ENCODE measurements at regions not wholly inside any gene's neighbourhood (a gene's known extent, or its start where the extent isn't known, plus 50 kb on each side); places are given as distances from the start of the nearest gene placed in this dataset.

DNA sequence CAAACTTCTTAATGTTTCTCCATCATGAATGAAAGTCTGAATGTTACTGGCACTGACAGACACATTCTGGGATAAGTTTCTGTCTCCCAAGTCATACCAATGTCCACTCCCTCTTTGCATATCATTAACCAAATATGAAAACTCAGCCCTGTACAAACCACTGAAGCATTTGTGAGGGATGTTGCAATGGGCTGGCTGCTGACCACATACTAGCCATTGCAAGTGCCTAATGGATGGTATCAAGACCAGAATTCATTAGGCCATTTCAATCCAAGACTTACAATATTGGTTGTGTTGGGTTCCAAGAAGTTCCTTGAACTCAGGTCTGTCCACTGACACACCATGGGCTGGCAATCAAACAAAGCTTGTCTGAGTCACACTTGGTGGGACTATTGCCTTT, 73.8 kb downstream of the CBLN2 start:
- DNase-seq (ENCODE audit: low spot score): no peak

DNA sequence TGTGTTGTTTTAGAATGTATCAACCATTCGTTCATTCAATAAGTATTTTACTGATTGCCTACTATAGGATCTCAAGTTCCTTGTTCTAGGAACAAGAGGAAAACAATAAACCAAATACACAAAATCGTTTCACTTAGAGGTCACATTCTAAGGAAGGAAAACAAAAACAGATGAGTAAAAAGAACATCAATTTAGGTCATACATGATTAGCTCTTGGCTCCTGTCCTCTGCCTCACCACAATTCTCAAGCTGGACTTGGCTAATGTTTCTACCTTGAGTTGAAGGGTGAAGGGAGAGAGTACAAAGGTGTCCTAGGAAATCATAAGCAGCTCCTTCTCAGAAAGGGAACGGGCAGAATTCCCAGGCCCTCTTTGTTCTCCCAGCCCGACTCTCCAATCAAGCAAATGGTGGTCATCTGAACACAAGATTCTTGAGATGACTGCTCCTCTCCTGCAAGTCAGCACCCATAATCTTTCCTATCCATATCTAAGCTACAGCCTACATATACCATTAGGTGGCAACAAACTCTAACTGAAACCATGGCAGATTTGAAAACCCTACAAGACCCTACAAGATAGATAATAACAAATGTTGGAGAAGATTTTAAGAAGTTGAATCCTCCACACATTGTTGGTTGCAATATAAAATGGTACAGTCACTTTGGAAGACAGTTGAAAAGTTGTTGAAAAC, 76.0 kb downstream of the CBLN2 start:
- no peak for DNase-seq (ENCODE audit: low spot score)

DNA sequence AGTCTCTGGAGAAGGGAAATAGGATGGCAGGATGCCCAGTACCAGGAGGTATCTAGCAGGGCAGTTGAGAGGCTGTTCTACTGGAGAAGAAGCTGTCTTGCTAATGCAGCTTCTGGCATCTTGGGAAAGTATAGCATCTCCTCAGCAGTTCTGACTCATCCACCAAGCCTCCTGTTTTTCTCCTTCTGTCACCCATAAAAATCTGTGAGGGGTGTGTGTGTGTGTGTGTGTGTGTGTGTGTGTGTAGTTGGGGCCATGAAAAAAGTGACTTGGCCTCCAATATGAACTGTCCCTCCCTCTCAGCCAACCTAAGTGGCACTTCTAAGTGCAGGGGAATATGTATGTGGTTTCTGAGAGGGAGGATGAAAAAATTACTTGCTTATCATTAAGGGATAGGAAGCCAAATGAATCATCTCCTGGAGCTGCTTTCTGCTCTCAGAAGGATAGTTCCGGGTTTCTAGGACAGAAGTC, 83.9 kb downstream of the CBLN2 start:
- DNase-seq (ENCODE audit: low spot score): no peak

DNA sequence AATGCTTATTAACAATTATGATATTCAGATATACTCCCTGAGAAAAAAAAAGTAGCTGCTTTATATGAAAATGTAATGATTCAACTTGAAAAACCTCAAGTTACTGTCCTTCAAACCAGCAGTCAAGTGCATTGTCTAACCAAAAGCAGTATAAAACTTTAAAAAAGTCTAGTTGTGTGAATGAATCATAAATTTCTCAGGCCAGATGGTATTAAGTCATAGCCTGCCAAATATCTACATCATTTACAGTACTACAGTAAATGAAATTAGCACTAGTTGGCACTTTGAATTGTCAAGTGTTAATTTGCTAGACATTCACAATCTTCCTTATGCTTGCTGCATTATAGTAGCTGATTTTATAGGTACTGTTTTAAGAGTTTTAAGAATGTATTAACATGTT, 85.9 kb downstream of the CBLN2 start:
- no peak for DNase-seq (ENCODE audit: low spot score)

DNA sequence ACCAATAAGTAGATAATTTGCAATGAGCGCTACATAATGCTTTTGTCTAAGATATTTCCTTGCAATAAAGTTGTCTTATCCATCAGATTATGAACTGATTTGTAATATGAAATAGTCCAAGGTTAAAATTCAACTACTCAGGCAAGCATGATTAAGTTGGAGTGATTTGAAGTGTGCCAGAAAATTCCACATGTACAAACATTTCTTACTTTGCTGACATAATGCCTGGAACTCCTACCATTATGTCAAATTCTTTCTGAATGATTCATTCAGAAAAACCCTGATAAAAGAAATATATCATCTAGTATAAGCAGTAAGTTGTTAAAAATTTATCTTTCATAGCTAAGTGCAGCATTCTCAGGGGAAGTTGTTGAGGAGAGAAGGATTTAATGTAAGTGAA, 87.3 kb downstream of the CBLN2 start:
- no peak for DNase-seq (ENCODE audit: low spot score)

DNA sequence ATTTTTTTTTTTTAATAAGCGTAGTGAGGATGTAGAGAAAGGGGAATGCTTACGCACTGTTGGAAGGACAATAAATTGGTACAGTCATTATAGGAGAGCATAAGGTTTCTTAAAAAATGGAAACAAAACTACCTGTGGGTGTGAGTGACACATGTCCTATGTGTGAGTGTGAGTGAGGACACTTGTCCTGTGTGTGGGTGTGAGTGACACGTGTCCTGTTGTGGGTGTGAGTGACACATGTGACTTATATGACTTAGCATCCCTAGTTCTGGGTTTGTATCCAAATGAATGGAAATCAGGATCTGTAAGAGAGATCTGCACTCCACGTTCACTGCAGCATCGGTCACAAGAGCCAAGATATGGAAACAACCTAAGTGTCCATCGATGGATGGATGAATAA, 91.8 kb downstream of the CBLN2 start:
- no peak for DNase-seq (ENCODE audit: low spot score)

DNA sequence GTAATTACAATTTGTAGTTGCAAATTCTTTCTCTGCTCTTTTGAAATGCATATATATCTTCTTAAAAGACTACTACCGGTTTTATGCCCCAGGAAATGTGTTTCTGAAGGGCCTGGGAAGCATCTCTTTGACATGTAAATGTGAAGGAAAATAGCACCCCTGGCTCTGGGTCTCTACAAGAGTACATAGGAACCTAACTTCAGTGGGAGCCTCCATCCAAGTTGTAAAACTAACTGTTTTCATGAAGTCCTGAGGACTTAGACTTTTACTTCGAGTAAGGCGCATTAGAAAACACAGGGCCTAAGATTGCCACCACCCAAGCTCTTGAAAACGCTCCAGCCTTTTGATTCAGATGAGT, 99.4 kb downstream of the CBLN2 start:
- no peak for DNase-seq (ENCODE audit: low spot score)

DNA sequence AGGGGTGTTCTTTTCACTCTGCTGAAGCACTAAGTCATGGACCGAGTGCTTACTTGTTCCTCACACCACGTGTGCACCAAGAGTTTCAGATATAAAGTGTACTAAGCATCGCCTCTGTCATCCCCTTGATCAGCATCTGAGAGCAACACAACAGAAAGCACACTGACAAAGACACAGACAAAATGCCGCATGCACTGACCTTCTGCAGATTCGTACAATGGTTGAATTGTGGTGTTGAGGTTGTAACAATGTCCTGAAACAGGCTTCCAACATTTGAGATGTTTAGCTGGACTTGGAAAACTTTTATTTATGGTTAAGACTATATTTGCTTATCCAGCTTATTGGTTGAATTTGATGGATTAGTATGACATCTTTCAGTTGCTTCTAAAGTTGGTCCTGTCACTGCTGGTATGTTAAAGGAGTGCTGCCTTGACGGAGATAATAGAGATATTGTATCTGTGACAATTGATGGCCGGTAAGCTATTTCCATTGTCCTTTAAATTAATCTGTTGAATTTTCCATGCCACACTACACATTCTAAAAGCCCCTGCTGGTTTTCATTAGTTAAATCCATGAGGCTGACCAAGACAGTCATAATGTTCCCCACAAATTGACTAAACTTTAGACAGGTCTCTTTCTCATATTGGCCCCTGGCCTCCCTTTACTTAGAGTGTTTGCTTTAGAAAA, 99.9 kb downstream of the CBLN2 start:
- DNase-seq (ENCODE audit: low spot score): no peak

DNA sequence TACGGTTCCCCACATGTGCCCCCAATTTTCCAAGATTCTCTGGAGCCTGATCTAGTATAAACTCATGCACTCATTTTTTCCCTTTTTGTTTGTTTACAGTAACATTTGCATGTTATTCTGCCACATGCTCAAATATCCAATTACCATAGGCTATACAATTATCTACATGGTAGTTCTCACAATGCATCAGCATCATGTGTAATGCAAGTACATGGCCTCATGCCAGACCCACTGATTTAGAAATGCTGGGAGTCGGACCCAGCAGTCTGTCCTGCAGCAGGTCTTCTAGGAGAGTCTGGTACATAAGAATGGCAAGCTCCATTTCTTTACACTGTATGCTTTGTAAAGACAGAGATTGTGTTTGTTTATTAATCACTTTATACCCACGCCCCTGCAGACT, 107.7 kb downstream of the CBLN2 start:
- DNase-seq (ENCODE audit: low spot score): no peak

DNA sequence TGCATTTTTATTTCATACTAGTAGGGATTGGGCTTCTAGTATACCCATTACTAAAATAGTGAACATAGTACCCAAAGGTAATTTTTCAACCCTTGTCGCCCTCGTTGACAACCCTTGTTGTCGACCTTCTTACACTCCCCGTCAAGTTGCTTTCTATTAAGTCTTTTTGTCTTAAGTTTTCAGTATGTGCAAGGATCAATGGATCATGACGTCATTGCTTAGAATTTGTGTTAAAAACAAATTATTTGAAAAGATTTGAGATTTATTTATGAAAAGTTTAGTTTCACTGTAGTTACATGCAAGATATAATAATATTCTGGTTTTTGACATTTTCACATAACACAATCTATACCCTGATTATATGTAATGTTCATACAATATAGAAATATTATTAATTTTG, 110.4 kb downstream of the CBLN2 start:
- DNase-seq (ENCODE audit: low spot score): no peak

DNA sequence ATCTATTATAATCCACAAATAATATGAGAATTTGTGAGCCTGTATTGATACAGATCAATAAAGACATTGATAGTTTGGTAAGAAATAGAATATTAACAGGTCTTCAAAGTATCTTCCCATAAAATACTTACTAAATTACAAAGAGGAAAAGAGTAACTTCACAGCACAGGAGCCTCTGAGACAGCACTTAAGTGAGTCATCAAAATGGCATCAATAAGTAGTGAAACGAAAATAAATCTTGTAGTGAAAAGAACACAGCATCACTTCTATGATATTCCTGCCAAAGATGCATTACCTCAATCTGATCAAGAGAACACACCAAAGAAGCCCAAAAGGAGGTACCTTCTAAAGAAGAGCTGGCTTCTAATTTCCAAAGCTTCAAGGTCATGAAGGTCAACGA, 116.4 kb downstream of the CBLN2 start:
- DNase-seq (ENCODE audit: low spot score): no peak

DNA sequence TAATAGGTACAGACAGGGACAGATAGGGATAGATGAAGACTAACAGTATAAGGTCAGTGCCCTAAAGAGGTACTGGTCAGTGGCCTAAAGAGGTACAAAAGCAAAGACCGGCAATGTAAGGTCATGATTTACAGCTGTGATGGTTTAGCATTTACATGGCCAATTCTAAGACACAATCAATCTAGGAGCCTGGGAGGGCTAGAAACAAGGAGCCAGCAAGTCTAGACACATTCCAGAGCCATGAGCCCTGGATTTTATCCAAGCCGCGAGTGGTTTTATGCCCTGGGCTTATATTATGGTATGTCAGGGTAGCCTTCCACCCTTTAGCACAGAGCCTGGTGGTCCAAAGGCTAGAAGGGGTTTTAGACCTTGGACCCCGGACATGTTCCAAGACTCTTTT, 124.2 kb downstream of the CBLN2 start:
- no peak for DNase-seq (ENCODE audit: low spot score)

DNA sequence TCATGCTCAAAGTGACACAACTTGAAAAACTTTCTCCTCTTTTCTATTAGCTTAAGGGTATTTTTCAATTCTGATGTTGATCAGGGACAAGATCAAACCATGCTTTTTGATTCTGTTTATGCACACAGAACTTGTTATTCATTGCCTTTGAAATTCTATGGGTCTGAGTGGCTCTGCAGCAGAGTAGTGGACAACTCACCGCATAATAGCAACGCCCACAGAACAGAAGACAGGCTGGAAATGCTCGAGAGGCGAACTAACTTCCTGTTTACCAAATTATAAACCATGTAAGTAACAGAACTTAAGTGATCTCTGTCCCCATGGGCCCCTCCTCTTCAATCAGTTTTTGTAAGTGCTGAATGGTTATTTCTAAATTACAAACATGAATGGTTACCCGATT, 131.2 kb downstream of the CBLN2 start:
- no peak for DNase-seq (ENCODE audit: low spot score)

DNA sequence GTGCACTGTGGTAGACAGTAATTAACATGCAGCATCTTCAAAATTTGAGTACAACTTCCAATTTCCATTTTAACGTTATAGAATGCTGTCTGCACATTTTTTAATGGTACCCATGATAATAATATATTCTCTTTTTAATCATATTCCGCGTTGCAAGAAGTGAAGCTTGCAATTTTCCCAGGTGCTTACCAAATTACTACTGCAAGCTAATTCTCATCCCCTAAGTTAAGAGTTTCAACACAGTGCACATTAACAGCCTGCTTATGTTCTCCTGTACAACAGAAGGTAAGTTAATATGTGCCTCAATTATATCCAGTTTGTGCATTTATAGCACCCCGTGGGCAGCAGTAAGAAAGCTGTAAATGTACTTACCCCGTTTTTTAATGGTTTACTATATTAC, 132.9 kb downstream of the CBLN2 start:
- no peak for DNase-seq (ENCODE audit: low spot score)

DNA sequence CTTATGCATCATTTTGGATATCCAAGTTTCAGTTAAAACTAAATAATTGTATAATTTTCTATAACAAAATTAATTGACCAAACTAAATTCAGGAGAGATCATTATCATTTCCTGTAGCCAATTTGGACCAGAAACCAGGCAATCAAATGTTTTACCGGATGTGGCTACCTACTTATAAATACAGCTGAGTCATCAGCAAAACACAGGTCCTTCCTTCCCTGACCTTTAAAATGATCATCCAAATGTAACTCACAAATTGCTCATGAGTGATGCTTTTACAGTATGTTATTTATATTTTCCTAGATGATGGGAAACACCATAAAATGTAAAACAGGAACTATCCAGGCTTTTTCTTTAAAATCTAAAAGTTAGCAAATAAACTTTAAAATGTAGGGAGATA, 133.7 kb downstream of the CBLN2 start:
- no peak for DNase-seq (ENCODE audit: low spot score)

DNA sequence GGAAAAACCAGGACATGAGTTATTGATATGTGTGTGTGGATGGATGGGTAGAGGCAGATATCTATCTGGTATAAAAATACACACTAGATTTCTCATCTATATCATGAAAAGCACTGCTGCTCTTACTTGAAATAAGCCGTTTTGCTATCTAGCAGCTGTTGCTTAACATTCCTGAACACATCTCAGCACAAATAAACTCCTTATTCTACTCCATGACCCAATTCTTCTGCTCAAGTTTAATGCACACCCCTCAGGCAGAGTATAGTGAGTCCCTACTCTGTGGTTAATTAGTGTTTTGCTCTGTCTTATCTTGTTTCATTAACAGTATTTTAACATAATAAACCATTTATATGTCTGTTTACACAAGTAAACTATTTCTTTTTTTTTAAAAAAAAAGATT, 134.2 kb downstream of the CBLN2 start:
- DNase-seq (ENCODE audit: low spot score): no peak

DNA sequence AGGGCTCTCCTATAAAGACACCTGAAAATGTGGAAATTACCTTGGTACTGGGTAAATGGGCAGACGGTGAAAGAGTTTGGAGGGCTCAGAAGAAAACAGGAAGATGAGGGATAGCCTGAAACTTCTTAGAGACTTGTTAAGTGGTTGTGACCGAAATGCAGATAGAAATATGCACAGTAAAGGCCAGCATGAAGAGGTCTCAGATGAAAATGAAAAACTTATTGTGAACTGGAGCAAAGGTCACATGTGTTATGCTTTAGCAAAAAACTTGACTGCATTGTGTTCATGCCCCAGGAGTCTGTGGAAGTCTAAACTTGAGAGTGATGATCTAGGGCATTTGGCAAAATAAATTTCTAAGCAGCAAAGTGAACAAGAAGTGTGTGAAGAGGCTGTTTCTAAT, 137.1 kb downstream of the CBLN2 start:
- DNase-seq (ENCODE audit: low spot score): no peak

DNA sequence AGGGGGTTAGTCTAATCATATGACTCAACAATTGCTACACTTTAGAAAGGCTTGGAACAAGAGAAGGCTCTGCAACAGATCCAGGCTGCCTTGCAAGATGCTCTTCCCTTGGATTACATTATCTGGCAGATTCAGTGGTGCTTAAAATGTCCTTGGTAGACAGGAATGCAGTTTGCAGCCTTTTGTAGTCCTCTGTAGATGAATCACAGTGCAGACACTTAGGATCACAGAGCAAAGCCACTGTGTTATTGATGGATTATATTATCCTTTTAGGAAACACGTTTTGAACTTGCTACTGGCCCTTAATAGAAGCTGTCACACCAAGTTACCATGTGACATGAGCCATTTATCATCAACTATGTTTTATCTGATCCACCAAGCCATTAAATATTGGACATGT, 152.2 kb downstream of the CBLN2 start:
- no peak for DNase-seq (ENCODE audit: low spot score)

DNA sequence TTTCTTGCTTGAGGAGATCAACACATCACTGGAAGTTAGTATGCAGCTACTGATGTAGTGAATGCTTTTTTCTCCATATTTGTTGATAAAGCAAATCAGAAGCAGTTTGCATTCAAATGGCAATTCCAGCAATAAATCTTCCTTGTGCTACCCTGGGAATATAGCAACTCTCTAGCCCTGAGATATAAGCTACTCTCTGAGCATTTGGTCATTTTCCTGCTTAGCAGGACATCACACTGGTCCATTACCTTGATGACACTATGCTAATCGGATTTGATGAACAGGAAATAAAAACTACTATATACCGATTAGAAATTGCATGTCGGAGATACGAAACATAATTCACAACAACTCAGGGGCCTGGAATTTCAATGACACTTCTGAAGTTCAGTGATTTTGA, 152.7 kb downstream of the CBLN2 start:
- DNase-seq (ENCODE audit: low spot score): no peak

DNA sequence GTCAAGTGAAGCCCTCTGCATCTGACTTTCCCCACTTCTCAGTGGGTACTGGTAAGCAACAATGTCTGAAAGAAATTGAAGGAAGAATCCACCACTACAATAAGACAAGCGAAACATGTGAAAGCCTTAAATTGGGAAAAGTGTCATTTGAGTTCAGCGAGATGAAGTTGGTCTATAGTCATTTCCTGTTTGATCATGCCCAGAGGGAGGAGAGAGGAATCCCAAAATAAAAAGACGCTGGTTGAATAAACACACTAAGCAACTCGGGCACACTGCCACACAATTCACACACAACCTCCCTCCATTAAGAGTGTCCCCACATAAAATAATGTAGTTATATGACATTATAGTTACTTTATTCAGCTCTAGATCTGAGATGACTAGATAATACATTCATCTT, 166.1 kb downstream of the CBLN2 start:
- no peak for DNase-seq (ENCODE audit: low spot score)

DNA sequence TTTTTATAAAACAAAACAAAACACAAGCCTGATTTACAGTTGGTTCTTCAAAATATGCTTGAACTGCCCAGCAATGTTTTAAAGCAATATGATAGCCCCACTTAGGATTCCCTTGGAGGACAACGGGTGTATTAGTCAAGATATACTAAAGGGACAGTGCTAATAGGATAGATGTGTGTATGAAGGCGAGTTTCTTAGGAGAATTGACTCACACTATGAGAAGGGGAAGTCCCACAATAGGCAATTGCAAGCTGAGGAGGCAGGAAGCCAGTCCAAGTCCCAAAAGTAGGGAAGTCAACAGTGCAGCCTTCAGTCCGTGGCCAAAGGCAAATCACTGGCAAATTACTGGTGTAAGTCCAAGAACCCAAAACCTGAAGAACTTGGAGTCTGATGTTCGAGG, 167.9 kb downstream of the CBLN2 start:
- no peak for DNase-seq (ENCODE audit: low spot score)

DNA sequence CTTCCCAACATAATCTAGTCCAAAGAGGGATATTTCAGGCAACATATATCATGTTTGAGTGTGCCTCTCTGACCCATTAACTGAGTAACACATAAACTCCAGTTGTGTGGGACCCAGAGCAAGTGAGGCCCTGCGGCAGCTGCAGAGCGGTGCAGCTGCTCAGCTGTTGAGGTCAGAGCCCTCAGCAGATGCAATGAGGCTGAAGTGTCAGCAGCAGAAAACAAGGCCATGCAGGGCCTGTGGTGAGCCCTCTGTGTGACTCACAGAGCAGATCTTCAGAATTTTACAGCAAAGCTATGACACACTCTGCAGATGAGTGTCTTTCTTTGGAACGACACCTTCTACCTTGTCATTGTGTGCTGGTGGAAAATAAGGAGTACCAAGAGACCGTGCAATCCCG, 168.5 kb downstream of the CBLN2 start:
- no peak for DNase-seq (ENCODE audit: low spot score)

DNA sequence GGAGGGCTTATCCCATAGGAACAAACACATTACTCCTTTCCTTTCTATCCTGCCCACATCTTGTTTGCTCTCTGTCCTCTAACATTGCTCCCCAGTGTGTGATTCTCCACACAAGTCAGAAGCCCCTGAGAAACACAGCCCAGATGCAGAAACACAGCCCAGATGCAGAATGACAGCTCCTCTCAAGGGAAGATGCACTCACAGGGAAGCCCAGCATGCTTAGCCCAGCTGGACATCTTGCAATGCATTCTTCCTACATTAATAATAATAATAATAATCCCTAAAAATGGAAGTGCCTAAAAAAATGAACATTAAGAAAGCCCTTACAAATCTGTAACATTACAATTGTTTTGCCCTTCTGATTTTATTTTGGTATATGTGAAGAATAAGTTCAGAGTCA, 172.1 kb downstream of the CBLN2 start:
- DNase-seq (ENCODE audit: low spot score): no peak

DNA sequence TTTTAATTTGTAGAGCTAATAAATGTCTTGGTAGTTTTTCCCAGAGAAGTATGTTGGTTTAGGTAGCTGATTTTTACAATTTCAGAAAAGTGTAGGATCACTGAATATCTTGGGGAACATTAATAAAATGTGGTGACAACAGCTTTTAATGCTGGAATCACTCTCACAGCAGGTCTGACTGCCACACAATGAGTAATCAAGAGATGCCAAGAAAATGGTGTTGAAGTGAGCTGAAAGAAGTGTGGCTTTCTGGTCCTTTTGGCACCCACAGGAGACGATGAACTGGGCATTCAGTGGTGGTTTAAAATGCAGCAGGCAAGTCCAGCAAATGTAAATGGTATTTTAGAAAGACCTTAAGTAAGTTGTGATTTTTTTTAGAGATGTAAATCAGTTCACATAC, 175.8 kb downstream of the CBLN2 start:
- DNase-seq (ENCODE audit: low spot score): no peak
